ENCODE measurements at regions not wholly inside any gene's neighbourhood (a gene's known extent, or its start where the extent isn't known, plus 50 kb on each side); places are given as distances from the start of the nearest gene placed in this dataset.

- H3K27me3 ChIP-seq (replicated peaks; ENCODE audit: control insufficient read depth, insufficient read depth, low read length) = no peaks in the 10 kb centered on the region
- no peaks in the 10 kb centered on the region for H3K36me3 ChIP-seq (ENCODE audit: control insufficient read depth, insufficient read depth, low read length)
- TF ChIP-seq CTCF (IDR thresholded peaks at IDR 0.05; ENCODE audit: insufficient read depth, low read length, poor library complexity, severe bottlenecking) = no peak
- no peak for DNase-seq (ENCODE audit: extremely low read depth, insufficient read length)
- H3K4me3 ChIP-seq (replicated peaks; ENCODE audit: low read depth, low read length) = no peak overlapping the region
These were observed 239.5 kb upstream of the TET2 start for GRCh38 chr4:104907074-104907649.

- Histone ChIP-seq H3K4me3 (replicated peaks; ENCODE audit: low read depth, low read length) (no peak overlapping the region), H3K27me3 (replicated peaks; ENCODE audit: control insufficient read depth, insufficient read depth, low read length) (no peaks in the 10 kb centered on the region), H3K36me3 (ENCODE audit: control insufficient read depth, insufficient read depth, low read length) (no peaks in the 10 kb centered on the region)
- DNase-seq (ENCODE audit: extremely low read depth, insufficient read length) = no peak
- TF ChIP-seq CTCF (IDR thresholded peaks at IDR 0.05; ENCODE audit: insufficient read depth, low read length, poor library complexity, severe bottlenecking) = no peak
These were observed 238.7 kb upstream of the TET2 start for GRCh38 chr4:104907991-104908390.

GRCh38 chr4:104909376-104909775 is 237.3 kb upstream of the TET2 start:
- no peak for DNase-seq (ENCODE audit: extremely low read depth, insufficient read length)
- no peak for TF ChIP-seq CTCF (IDR thresholded peaks at IDR 0.05; ENCODE audit: insufficient read depth, low read length, poor library complexity, severe bottlenecking)
- no peaks in the 10 kb centered on the region for H3K27me3 ChIP-seq (replicated peaks; ENCODE audit: control insufficient read depth, insufficient read depth, low read length)

GRCh38 chr4:104912518-104912917 is 234.2 kb upstream of the TET2 start:
- H3K36me3 ChIP-seq (ENCODE audit: control insufficient read depth, insufficient read depth, low read length) = no peaks in the 10 kb centered on the region; the same call in 1 of the 2 replicates
- H3K27me3 ChIP-seq (replicated peaks; ENCODE audit: control insufficient read depth, insufficient read depth, low read length) = no peaks in the 10 kb centered on the region
- H3K4me3 ChIP-seq (replicated peaks; ENCODE audit: low read depth, low read length) = no peak overlapping the region
- no peak for TF ChIP-seq CTCF (IDR thresholded peaks at IDR 0.05; ENCODE audit: insufficient read depth, low read length, poor library complexity, severe bottlenecking)
- no peak for DNase-seq (ENCODE audit: extremely low read depth, insufficient read length)

More at GRCh38 chr4:104909376-104909775, 237.3 kb upstream of the TET2 start:
- H3K36me3 ChIP-seq (ENCODE audit: control insufficient read depth, insufficient read depth, low read length) = no peaks in the 10 kb centered on the region
- H3K4me3 ChIP-seq (replicated peaks; ENCODE audit: low read depth, low read length) = no peak overlapping the region

GRCh38 chr4:104915373-104915772 is 231.3 kb upstream of the TET2 start:
- Histone ChIP-seq H3K36me3 (ENCODE audit: control insufficient read depth, insufficient read depth, low read length) (no peaks in the 10 kb centered on the region; the same call in 1 of the 2 replicates), H3K4me3 (replicated peaks; ENCODE audit: low read depth, low read length) (no peak overlapping the region), H3K27me3 (replicated peaks; ENCODE audit: control insufficient read depth, insufficient read depth, low read length) (no peaks in the 10 kb centered on the region)
- no peak for DNase-seq (ENCODE audit: extremely low read depth, insufficient read length)
- TF ChIP-seq CTCF (IDR thresholded peaks at IDR 0.05; ENCODE audit: insufficient read depth, low read length, poor library complexity, severe bottlenecking) = no peak

GRCh38 chr4:104915864-104916263 is 230.8 kb upstream of the TET2 start:
- no peak for TF ChIP-seq CTCF (IDR thresholded peaks at IDR 0.05; ENCODE audit: insufficient read depth, low read length, poor library complexity, severe bottlenecking)
- DNase-seq (ENCODE audit: extremely low read depth, insufficient read length) = no peak
- Histone ChIP-seq H3K4me3 (replicated peaks; ENCODE audit: low read depth, low read length) (no peak overlapping the region), H3K27me3 (replicated peaks; ENCODE audit: control insufficient read depth, insufficient read depth, low read length) (no peaks in the 10 kb centered on the region), H3K36me3 (ENCODE audit: control insufficient read depth, insufficient read depth, low read length) (no peaks in the 10 kb centered on the region; the same call in 1 of the 2 replicates)

All from GM06990 (cell line).